Panc1 (cell line): ENCODE measurements at regions not wholly inside any gene's neighbourhood (a gene's known extent, or its start where the extent isn't known, plus 50 kb on each side); places are given as distances from the start of the nearest gene placed in this dataset.

Experiments
- CTCF ChIP-seq: fragments of 450-650 bp; IDR thresholded peaks from 2 replicates; pipeline ENCODE4 v1.5.1; 2017; ENCODE audit warnings: mild to moderate bottlenecking
- POLR2AphosphoS5 ChIP-seq: IDR thresholded peaks from 2 replicates; pipeline ENCODE4 v1.6.1; 2012; ENCODE audit warnings: mild to moderate bottlenecking, low read depth, low read length, moderate library complexity
- REST ChIP-seq, 2 experiments: IDR thresholded peaks; 2 replicates each; pipeline ENCODE4 v1.6.1; 2011 to 2012; ENCODE audit warnings: low read depth in 2 of 2, control low read depth in 1 of 2, low read length in 1 of 2, mild to moderate bottlenecking in 1 of 2, moderate library complexity in 1 of 2; ENCODE audit not compliant: insufficient read depth in 1 of 2
- SIN3A ChIP-seq: IDR thresholded peaks from 2 replicates; pipeline ENCODE4 v1.6.1; 2012; ENCODE audit warnings: low read depth, mild to moderate bottlenecking, low read length, moderate library complexity, borderline replicate concordance; ENCODE audit not compliant: insufficient read depth
- TCF7L2 ChIP-seq: IDR thresholded peaks from 2 replicates; pipeline ENCODE4 v1.6.1; 2011; ENCODE audit warnings: mild to moderate bottlenecking, low read depth, low read length, inconsistent platforms

- TF ChIP-seq CTCF (no peak), REST (IDR thresholded peaks at IDR 0.05; ENCODE audit: insufficient read depth in 1 of 2, low read depth in 2 of 2, low read length in 1 of 2) (no peak), POLR2AphosphoS5 (no peak), SIN3A (no peak), TCF7L2 (no peak)
These were observed 822.2 kb downstream of the MRPL39 start for GRCh38 chr21:24785033-24785432.
